Body of pancreas (tissue), 4 donors: ENCODE measurements at regions not wholly inside any gene's neighbourhood (a gene's known extent, or its start where the extent isn't known, plus 50 kb on each side); places are given as distances from the start of the nearest gene placed in this dataset.

Experiments
- POLR2A ChIP-seq, 3 donors: fragments of 450-650 bp; IDR thresholded peaks; one replicate each; pipeline ENCODE4 v1.6.1; 2016; ENCODE audit warnings: antibody characterized with exemption in 3 of 3, mild to moderate bottlenecking in 2 of 3
- TF ChIP-seq, protein P1 (sequence below), 7 experiments: fragments of 450-650 bp in 4 of 7; fragments of 200-600 bp in 3 of 7; sonication (generic) in 3 of 7; IDR thresholded peaks; one replicate each; pipeline ENCODE4 v1.5.1; 2016 to 2019; ENCODE audit warnings: antibody characterized with exemption in 7 of 7

DNA sequence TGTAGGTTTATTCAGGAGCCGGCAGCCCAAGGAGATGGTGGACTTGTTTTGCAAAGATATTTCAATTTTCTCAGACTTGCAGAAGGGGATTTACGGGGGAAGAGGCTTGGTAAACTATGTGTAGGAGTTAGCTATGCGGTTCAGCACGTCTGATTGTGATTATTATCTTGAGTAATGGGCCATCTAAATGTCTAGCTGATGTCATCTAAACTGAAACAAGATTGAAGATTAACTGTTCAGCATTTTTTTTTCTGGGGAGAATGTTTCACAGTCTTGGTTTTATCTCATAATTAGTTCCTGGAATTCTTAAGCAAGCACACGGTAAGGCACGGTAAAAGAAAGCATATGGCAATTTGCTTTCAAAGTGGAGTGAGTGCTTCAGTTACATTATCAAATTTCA is 207.3 kb upstream of the CXorf51B start:
- TF ChIP-seq, protein P1, sequence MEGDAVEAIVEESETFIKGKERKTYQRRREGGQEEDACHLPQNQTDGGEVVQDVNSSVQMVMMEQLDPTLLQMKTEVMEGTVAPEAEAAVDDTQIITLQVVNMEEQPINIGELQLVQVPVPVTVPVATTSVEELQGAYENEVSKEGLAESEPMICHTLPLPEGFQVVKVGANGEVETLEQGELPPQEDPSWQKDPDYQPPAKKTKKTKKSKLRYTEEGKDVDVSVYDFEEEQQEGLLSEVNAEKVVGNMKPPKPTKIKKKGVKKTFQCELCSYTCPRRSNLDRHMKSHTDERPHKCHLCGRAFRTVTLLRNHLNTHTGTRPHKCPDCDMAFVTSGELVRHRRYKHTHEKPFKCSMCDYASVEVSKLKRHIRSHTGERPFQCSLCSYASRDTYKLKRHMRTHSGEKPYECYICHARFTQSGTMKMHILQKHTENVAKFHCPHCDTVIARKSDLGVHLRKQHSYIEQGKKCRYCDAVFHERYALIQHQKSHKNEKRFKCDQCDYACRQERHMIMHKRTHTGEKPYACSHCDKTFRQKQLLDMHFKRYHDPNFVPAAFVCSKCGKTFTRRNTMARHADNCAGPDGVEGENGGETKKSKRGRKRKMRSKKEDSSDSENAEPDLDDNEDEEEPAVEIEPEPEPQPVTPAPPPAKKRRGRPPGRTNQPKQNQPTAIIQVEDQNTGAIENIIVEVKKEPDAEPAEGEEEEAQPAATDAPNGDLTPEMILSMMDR (IDR thresholded peaks at IDR 0.05) = no peak
- no peak for TF ChIP-seq POLR2A (IDR thresholded peaks at IDR 0.05)
